HG03565 (cell line): ENCODE measurements at regions not wholly inside any gene's neighbourhood (a gene's known extent, or its start where the extent isn't known, plus 50 kb on each side); places are given as distances from the start of the nearest gene placed in this dataset.
"Not testable (repeated sequence)": the region's sequence is repeated elsewhere in the genome, so short reads cannot be mapped to it uniquely, and the experiment has no call there.

Source experiments
- ATAC-seq: cut with Tn5 transposase; IDR thresholded peaks from one replicate; pipeline ENCODE4 v1.9.1; 2021; ENCODE audit warnings: mild to moderate bottlenecking, moderate library complexity; ENCODE audit not compliant: unreplicated experiment

GRCh38 chr3:55161231-55161630 lies 233.4 kb upstream of the LRTM1 start:
- no peak for ATAC-seq

GRCh38 chr3:55160241-55160983 lies 232.6 kb upstream of the LRTM1 start:
- ATAC-seq, result peak; percentile 89

GRCh38 chr3:55159711-55160110 lies 231.9 kb upstream of the LRTM1 start:
- ATAC-seq, result no peak

GRCh38 chr3:55159016-55159415 lies 231.2 kb upstream of the LRTM1 start:
- ATAC-seq, result no peak

GRCh38 chr3:55158345-55158744 lies 230.5 kb upstream of the LRTM1 start:
- no peak for ATAC-seq

GRCh38 chr3:55157731-55158130 lies 229.9 kb upstream of the LRTM1 start:
- no peak for ATAC-seq

- no peak for ATAC-seq
Measured at GRCh38 chr3:55156851-55157650, 229.2 kb upstream of the LRTM1 start.

- ATAC-seq, result no peak
Measured at GRCh38 chr3:55147856-55148720, 220.2 kb upstream of the LRTM1 start.

GRCh38 chr3:55147406-55147805 lies 219.5 kb upstream of the LRTM1 start:
- no peak for ATAC-seq

GRCh38 chr3:55146216-55146615 lies 218.4 kb upstream of the LRTM1 start:
- no peak for ATAC-seq

GRCh38 chr3:55144015-55144673 lies 216.3 kb upstream of the LRTM1 start:
- no peak for ATAC-seq

GRCh38 chr3:55143336-55143735 lies 215.5 kb upstream of the LRTM1 start:
- no peak for ATAC-seq

GRCh38 chr3:55136291-55136690 lies 208.4 kb upstream of the LRTM1 start:
- ATAC-seq, result not testable (repeated sequence)

GRCh38 chr3:55128225-55128823 lies 200.5 kb upstream of the LRTM1 start:
- ATAC-seq, result no peak

GRCh38 chr3:55127565-55127964 lies 199.7 kb upstream of the LRTM1 start:
- ATAC-seq, result no peak

- ATAC-seq, result no peak
Measured at GRCh38 chr3:55124371-55124770, 196.5 kb upstream of the LRTM1 start.
